ENCODE measurements at regions not wholly inside any gene's neighbourhood (a gene's known extent, or its start where the extent isn't known, plus 50 kb on each side); places are given as distances from the start of the nearest gene placed in this dataset.

GRCh38 chr4:187227907-187228704 lies 504.4 kb upstream of the FAT1 start:
- Histone ChIP-seq H3K27ac (ENCODE audit: low read depth in 1 of 2, low read length in 2 of 2) (no peak overlapping the region), H3K9ac (ENCODE audit: insufficient read depth, low read length, poor library complexity, severe bottlenecking) (no peak overlapping the region), H3K9me3 (replicated peaks in 1 of 2; ENCODE audit: control insufficient read depth in 1 of 2, insufficient read depth in 1 of 2, low read length in 2 of 2) (peaks cover 9 to 14% of the 10 kb centered on the region in 2 donors), H3K4me2 (replicated peaks; ENCODE audit: extremely low read depth, low read length, poor library complexity, severe bottlenecking) (no peak overlapping the region), H3K36me3 (replicated peaks in 1 of 2; ENCODE audit: control insufficient read depth in 1 of 2, insufficient read depth in 2 of 2, low read length in 2 of 2) (no peaks in the 10 kb centered on the region), H3K4me1 (ENCODE audit: control insufficient read depth in 1 of 2, insufficient read depth in 2 of 2, low read length in 2 of 2) (no peaks in the 10 kb centered on the region), H2AFZ (ENCODE audit: insufficient read depth, low read depth, low read length, poor library complexity, severe bottlenecking) (no peak overlapping the region), H4K20me1 (ENCODE audit: insufficient read depth, low read length) (no peaks in the 10 kb centered on the region), H3K4me3 (replicated peaks in 1 of 3; ENCODE audit: low read depth in 2 of 3, low read length in 3 of 3) (no peak overlapping the region), H3K27me3 (ENCODE audit: control insufficient read depth in 2 of 2, insufficient read depth in 2 of 2, low read length in 2 of 2) (no peaks in the 10 kb centered on the region), H3K79me2 (ENCODE audit: insufficient read depth, low read length) (no peaks in the 10 kb centered on the region)
- Mint-ChIP-seq H3K27ac (no peak overlapping the region), H3K4me1 (no peaks in the 10 kb centered on the region), H3K9me3 (peaks cover 0 to 13% (median 3%) of the 10 kb centered on the region in 7 donors), H3K36me3 (no peaks in the 10 kb centered on the region), H3K4me3 (no peak overlapping the region), H3K27me3 (ENCODE audit: low read depth in 3 of 3) (no peaks in the 10 kb centered on the region)
- no peak for TF ChIP-seq CTCF (IDR thresholded peaks at IDR 0.05)
- DNase-seq: no peak
- intact Hi-C loops (cut with micrococcal nuclease): no loop called here
- WGBS (ENCODE audit: insufficient coverage): 80% methylated on average over 1 of the region's 6 CpGs

GRCh38 chr4:187232196-187232595 lies 508.5 kb upstream of the FAT1 start:
- no CpG with 5 or more reads among the region's 3 CpGs for WGBS (ENCODE audit: insufficient coverage)
- Mint-ChIP-seq H3K27me3 (ENCODE audit: low read depth in 3 of 3) (no peaks in the 10 kb centered on the region), H3K36me3 (no peaks in the 10 kb centered on the region), H3K27ac (no peak overlapping the region), H3K4me3 (no peak overlapping the region), H3K4me1 (no peaks in the 10 kb centered on the region), H3K9me3 (peaks cover 0 to 5% (median 0%) of the 10 kb centered on the region in 7 donors)
- no peak for TF ChIP-seq CTCF (IDR thresholded peaks at IDR 0.05)
- H3K4me1 ChIP-seq (ENCODE audit: control insufficient read depth in 1 of 2, insufficient read depth in 2 of 2, low read length in 2 of 2): no peaks in the 10 kb centered on the region
- intact Hi-C loops (cut with micrococcal nuclease): no loop called here
- no peak overlapping the region for H2AFZ ChIP-seq (ENCODE audit: insufficient read depth, low read depth, low read length, poor library complexity, severe bottlenecking)
- no peak overlapping the region for H3K4me3 ChIP-seq (replicated peaks in 1 of 3; ENCODE audit: low read depth in 2 of 3, low read length in 3 of 3)
- H3K9me3 ChIP-seq (replicated peaks in 1 of 2; ENCODE audit: control insufficient read depth in 1 of 2, insufficient read depth in 1 of 2, low read length in 2 of 2): peaks cover 7 to 9% of the 10 kb centered on the region in 2 donors
- H3K36me3 ChIP-seq (replicated peaks in 1 of 2; ENCODE audit: control insufficient read depth in 1 of 2, insufficient read depth in 2 of 2, low read length in 2 of 2): no peaks in the 10 kb centered on the region
- no peaks in the 10 kb centered on the region for H4K20me1 ChIP-seq (ENCODE audit: insufficient read depth, low read length)
- no peak overlapping the region for H3K9ac ChIP-seq (ENCODE audit: insufficient read depth, low read length, poor library complexity, severe bottlenecking)
- H3K4me2 ChIP-seq (replicated peaks; ENCODE audit: extremely low read depth, low read length, poor library complexity, severe bottlenecking): no peak overlapping the region
- H3K79me2 ChIP-seq (ENCODE audit: insufficient read depth, low read length): no peaks in the 10 kb centered on the region
- no peak for DNase-seq
- no peaks in the 10 kb centered on the region for H3K27me3 ChIP-seq (ENCODE audit: control insufficient read depth in 2 of 2, insufficient read depth in 2 of 2, low read length in 2 of 2)
- no peak overlapping the region for H3K27ac ChIP-seq (ENCODE audit: low read depth in 1 of 2, low read length in 2 of 2)
